HepG2 (cell line): ENCODE measurements at regions not wholly inside any gene's neighbourhood (a gene's known extent, or its start where the extent isn't known, plus 50 kb on each side); places are given as distances from the start of the nearest gene placed in this dataset.

Experiments used
- ATAC-seq: fragments of 200-7000 bp; cut with Tn5 transposase; 3 replicates; pipeline ENCODE4 v1.9.1; 2020; ENCODE audit warnings: mild to moderate bottlenecking, moderate library complexity
- BruUV-seq: library from RNA; stranded (reverse); fragments of 400-500 nt; replicated peaks from 2 replicates; lab custom pipeline; 2021; lab: Mats Ljungman, UMichigan
- CTCF ChIA-PET: fragments of 300-600 bp; formaldehyde crosslinking; extraction: SDS; loops from one replicate; lab custom pipeline; 2021; ENCODE audit warnings: low total read pairs, inconsistent platforms, low intra/inter-chr PET ratio; lab: Yijun Ruan, JAX
- POLR2A ChIA-PET: fragments of 350-600 bp; sonication (Branson Sonifier 250); formaldehyde crosslinking; loops from one replicate; lab custom pipeline; 2020; ENCODE audit warnings: antibody characterized with exemption, inconsistent platforms; lab: Yijun Ruan, JAX
- DNase-seq: peaks from one replicate; pipeline ENCODE4 v3.0.0-alpha.2; 2015; ENCODE audit warnings: low spot score
- FAIRE-seq: peaks from 3 replicates; lab custom pipeline; 2011; peaks lifted over from hg19 to GRCh38; lab: Jason Lieb, UNC
- H2AFZ ChIP-seq: one replicate; pipeline ENCODE4 v1.6.1; 2011; ENCODE audit warnings: low read length, inconsistent platforms
- H3K27ac ChIP-seq: fragments of 300-600 bp; 3 replicates; pipeline ENCODE4 v1.8.0; 2011; ENCODE audit warnings: mixed run types, mild to moderate bottlenecking, mixed read lengths, low read length, inconsistent platforms; ENCODE audit not compliant: insufficient read depth; ENCODE audit errors: extremely low read length
- H3K27me3 ChIP-seq, 2 experiments: fragments of 200-600 bp in 1 of 2; 2 replicates in 1 of 2; 3 replicates in 1 of 2; pipeline versions ENCODE4 v1.6.0 to v1.8.0; 2011; ENCODE audit warnings: low read length in 2 of 2, mild to moderate bottlenecking in 2 of 2, moderate library complexity in 2 of 2, inconsistent platforms in 1 of 2; ENCODE audit not compliant: insufficient read depth in 2 of 2, control insufficient read depth in 1 of 2
- H3K36me3 ChIP-seq, 2 experiments: fragments of 200-600 bp in 1 of 2; replicated peaks in 1 of 2; 2 replicates in 1 of 2; 3 replicates in 1 of 2; pipeline versions ENCODE4 v1.5.1 to v1.8.0; 2011; ENCODE audit warnings: low read length in 2 of 2, inconsistent platforms in 1 of 2; ENCODE audit not compliant: insufficient read depth in 2 of 2, control insufficient read depth in 1 of 2
- H3K4me1 ChIP-seq: 2 replicates; pipeline ENCODE4 v1.5.1; 2012; ENCODE audit warnings: low read length, inconsistent platforms; ENCODE audit not compliant: insufficient read depth
- H3K4me2 ChIP-seq: 2 replicates; pipeline ENCODE4 v1.6.0; 2011; ENCODE audit warnings: low read depth, low read length, inconsistent platforms
- H3K4me3 ChIP-seq, 3 experiments: fragments of 200-600 bp in 1 of 3; sonication (generic), shearing (Covaris generic) in 1 of 3; replicated peaks in 1 of 3; 2 replicates each; pipeline ENCODE4 v1.5.1; 2011 to 2016; ENCODE audit warnings: low read length in 3 of 3, inconsistent platforms in 2 of 3, low read depth in 2 of 3, mild to moderate bottlenecking in 2 of 3, control low read depth in 1 of 3, mixed read lengths in 1 of 3; ENCODE audit not compliant: insufficient read depth in 1 of 3
- H3K79me2 ChIP-seq: one replicate; pipeline ENCODE4 v1.6.1; 2011; ENCODE audit warnings: low read length, inconsistent platforms; ENCODE audit not compliant: insufficient read depth
- H3K9ac ChIP-seq: 2 replicates; pipeline ENCODE4 v1.6.0; 2011; ENCODE audit warnings: mild to moderate bottlenecking, low read depth, low read length, inconsistent platforms; ENCODE audit not compliant: insufficient read depth
- H3K9me3 ChIP-seq: 2 replicates; pipeline ENCODE4 v1.5.1; 2012; ENCODE audit warnings: mild to moderate bottlenecking, low read length
- H4K20me1 ChIP-seq: 2 replicates; pipeline ENCODE4 v1.6.0; 2011; ENCODE audit warnings: inconsistent platforms, mild to moderate bottlenecking, low read length, moderate library complexity; ENCODE audit not compliant: insufficient read depth
- CHCHD3 ChIP-seq: sonication (generic); formaldehyde crosslinking; IDR thresholded peaks from 2 replicates; pipeline ENCODE4 v1.8.0; 2022; ENCODE audit warnings: mild to moderate bottlenecking, missing genetic modification reagents, moderate library complexity
- EP300 ChIP-seq, 3 experiments: sonication (generic) in 1 of 3; formaldehyde crosslinking in 1 of 3; IDR thresholded peaks; 2 replicates each; pipeline versions ENCODE4 v1.5.1 to v1.6.1; 2011 to 2020; ENCODE audit warnings: low read depth in 2 of 3, low read length in 2 of 3, borderline replicate concordance in 1 of 3, improper control_type of control experiment in 1 of 3, mild to moderate bottlenecking in 1 of 3, missing genetic modification reagents in 1 of 3, moderate library complexity in 1 of 3
- NFIC ChIP-seq: IDR thresholded peaks from 2 replicates; pipeline ENCODE4 v1.6.1; 2012; ENCODE audit warnings: mild to moderate bottlenecking, low read length, inconsistent platforms
- SAFB2 ChIP-seq: sonication (generic); formaldehyde crosslinking; IDR thresholded peaks from 2 replicates; pipeline ENCODE4 v1.5.1; 2020; ENCODE audit warnings: missing genetic modification reagents, low read depth, mild to moderate bottlenecking, borderline replicate concordance
- ZNF121 ChIP-seq: sonication (generic); formaldehyde crosslinking; IDR thresholded peaks from 2 replicates; pipeline ENCODE4 v1.5.0; 2020; ENCODE audit warnings: mild to moderate bottlenecking, missing genetic modification reagents
- WGBS: methylation state at CpG from one replicate; pipeline ENCODE4 v1.1.6; 2017; ENCODE audit warnings: low lambda C conversion rate; 5-methylcytosine and 5-hydroxymethylcytosine counted together
- in situ Hi-C: cut with HindIII; loops from 2 replicates; pipeline ENCODE4 v1.10.0; 2017; ENCODE audit warnings: low pct_unique_long_range_greater_than_20kb; ENCODE audit not compliant: extremely low pct_ligation_motif_present
- intact Hi-C: fragments of 100-400 bp; cut with micrococcal nuclease; formaldehyde crosslinking; loops from one replicate; pipeline ENCODE4 v1.10.0; 2022; ENCODE audit not compliant: unreplicated experiment
- TF ChIP-seq, protein P1 (sequence below): sonication (generic); formaldehyde crosslinking; IDR thresholded peaks from 2 replicates; pipeline ENCODE4 v1.4.0; 2020; ENCODE audit warnings: mild to moderate bottlenecking, missing genetic modification reagents
- TF ChIP-seq, protein P2 (sequence below): sonication (generic); formaldehyde crosslinking; IDR thresholded peaks from 2 replicates; pipeline ENCODE4 v1.4.0; 2020; ENCODE audit warnings: missing genetic modification reagents

DNA sequence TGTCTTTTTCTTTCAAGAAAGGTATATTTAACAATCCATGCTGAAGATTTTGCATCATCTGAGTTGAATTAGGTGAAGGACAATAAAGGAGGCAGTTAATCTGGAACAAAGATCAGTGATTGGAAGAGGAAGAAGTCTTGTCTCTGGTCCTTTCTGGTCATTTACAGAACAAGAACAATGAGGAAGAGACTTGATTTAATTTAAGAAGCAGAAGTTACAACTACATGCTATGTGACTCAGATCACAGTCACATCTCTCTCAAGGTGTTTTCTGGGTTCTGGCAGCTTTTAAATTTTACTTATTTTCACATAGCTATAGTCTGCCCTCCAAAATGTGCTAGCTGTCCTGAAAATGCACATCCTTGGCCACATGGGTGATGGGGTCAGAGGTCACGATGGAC lies 53.5 kb upstream of the DEK start:
- FAIRE-seq (no peak), ATAC-seq (no peak), DNase-seq (no peak)
- H3K36me3 ChIP-seq, result no peaks in the 10 kb centered on the region
- no peak overlapping the region for H3K9ac ChIP-seq
- in situ Hi-C loops, result loop anchor here (25.0 kb wide), 1 partner anchor 1156 kb away; no protein-coding TSS in a partner anchor
- no peak overlapping the region for H3K27ac ChIP-seq
- H3K4me1 ChIP-seq, result no peaks in the 10 kb centered on the region
- CTCF ChIA-PET, result no interaction called here
- H4K20me1 ChIP-seq, result no peaks in the 10 kb centered on the region
- no peaks in the 10 kb centered on the region for H3K79me2 ChIP-seq
- TF ChIP-seq CHCHD3 (CRISPR knock-in tag) (no peak), SAFB2 (no peak), EP300 (IDR thresholded peaks at IDR 0.05; ENCODE audit: low read depth in 2 of 2, low read length in 2 of 2) (no peak), EP300 (CRISPR knock-in tag; IDR thresholded peaks at IDR 0.05; ENCODE audit: borderline replicate concordance) (no peak), ZNF121 (CRISPR knock-in tag) (no peak)
- TF ChIP-seq, protein P1, sequence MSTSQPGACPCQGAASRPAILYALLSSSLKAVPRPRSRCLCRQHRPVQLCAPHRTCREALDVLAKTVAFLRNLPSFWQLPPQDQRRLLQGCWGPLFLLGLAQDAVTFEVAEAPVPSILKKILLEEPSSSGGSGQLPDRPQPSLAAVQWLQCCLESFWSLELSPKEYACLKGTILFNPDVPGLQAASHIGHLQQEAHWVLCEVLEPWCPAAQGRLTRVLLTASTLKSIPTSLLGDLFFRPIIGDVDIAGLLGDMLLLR (CRISPR knock-in tag), result no peak
- no TSS peak for BruUV-seq
- no peak overlapping the region for H3K4me3 ChIP-seq
- POLR2A ChIA-PET, result no interaction called here
- H2AFZ ChIP-seq, result no peak overlapping the region
- intact Hi-C loops, result no loop called here
- WGBS, result 3% methylated on average over 1 of the region's 1 CpG
- H3K9me3 ChIP-seq, result no peaks in the 10 kb centered on the region
- no peaks in the 10 kb centered on the region; a peak in 2 of 5 replicates for H3K27me3 ChIP-seq
- no peak overlapping the region for H3K4me2 ChIP-seq

DNA sequence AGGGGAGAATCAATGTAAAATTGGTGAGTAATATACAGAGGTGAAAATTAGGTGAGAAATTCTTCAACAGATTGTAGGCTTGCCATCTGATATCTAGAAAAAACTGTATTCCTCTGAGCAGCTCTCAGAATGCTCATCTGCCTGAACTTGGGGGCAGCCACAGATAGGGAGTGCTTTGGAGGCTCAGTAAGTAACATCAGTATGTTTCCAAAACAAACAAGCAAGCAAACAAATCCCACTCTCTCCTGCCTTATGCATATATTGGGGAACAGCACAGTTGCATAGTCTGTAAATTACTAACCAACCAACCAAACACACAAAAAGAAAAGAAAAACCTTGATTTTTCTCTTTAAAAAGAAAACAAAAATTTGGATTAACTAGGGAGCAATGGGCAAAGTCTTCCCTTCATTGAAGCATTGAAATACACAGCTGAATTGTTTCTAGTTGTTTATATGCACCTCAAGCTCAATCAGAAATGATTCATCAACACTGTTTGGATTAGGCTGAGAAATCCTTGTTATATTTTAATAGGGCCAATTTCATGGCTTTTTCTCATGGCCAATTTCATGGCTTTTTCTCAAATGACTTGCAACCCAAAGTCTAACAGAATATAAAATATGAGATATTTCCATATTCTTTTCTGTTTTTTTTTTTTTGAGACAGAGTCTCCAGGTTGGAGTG lies 50.1 kb upstream of the DEK start:
- Histone ChIP-seq H3K79me2 (no peaks in the 10 kb centered on the region), H3K27ac (no peak overlapping the region), H4K20me1 (no peaks in the 10 kb centered on the region), H3K9me3 (peaks cover 4% of the 10 kb centered on the region; the same call in 1 of the 2 replicates), H3K9ac (no peak overlapping the region), H2AFZ (no peak overlapping the region), H3K4me3 (no peak overlapping the region), H3K27me3 (no peaks in the 10 kb centered on the region; a peak in 2 of 5 replicates), H3K4me1 (no peaks in the 10 kb centered on the region), H3K36me3 (no peaks in the 10 kb centered on the region), H3K4me2 (no peak overlapping the region)
- no peak for FAIRE-seq
- intact Hi-C loops, result no loop called here
- BruUV-seq, result no TSS peak
- TF ChIP-seq, protein P2, sequence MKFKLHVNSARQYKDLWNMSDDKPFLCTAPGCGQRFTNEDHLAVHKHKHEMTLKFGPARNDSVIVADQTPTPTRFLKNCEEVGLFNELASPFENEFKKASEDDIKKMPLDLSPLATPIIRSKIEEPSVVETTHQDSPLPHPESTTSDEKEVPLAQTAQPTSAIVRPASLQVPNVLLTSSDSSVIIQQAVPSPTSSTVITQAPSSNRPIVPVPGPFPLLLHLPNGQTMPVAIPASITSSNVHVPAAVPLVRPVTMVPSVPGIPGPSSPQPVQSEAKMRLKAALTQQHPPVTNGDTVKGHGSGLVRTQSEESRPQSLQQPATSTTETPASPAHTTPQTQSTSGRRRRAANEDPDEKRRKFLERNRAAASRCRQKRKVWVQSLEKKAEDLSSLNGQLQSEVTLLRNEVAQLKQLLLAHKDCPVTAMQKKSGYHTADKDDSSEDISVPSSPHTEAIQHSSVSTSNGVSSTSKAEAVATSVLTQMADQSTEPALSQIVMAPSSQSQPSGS (CRISPR knock-in tag), result no peak
- no peak for TF ChIP-seq NFIC
- CTCF ChIA-PET, result no interaction called here
- no peak for DNase-seq
- in situ Hi-C loops, result loop anchor here (25.0 kb wide), 1 partner anchor 1152 kb away; no protein-coding TSS in a partner anchor
- POLR2A ChIA-PET, result no interaction called here
- no peak; the same call in 2 of the 3 replicates for ATAC-seq
